Stimulated activated CD8-positive, alpha-beta memory T cell treated with anti-CD3 and anti-CD28 coated beads, Interleukin-4, amount 100 ng/mL, for 1 hour (primary cell): ENCODE measurements at regions not wholly inside any gene's neighbourhood (a gene's known extent, or its start where the extent isn't known, plus 50 kb on each side); places are given as distances from the start of the nearest gene placed in this dataset.

Source experiments
- DNase-seq, 2 donors: peaks; one replicate each; pipeline ENCODE4 v3.0.0-alpha.2; 2020; ENCODE audit warnings: low read depth in 2 of 2, low spot score in 1 of 2

DNA sequence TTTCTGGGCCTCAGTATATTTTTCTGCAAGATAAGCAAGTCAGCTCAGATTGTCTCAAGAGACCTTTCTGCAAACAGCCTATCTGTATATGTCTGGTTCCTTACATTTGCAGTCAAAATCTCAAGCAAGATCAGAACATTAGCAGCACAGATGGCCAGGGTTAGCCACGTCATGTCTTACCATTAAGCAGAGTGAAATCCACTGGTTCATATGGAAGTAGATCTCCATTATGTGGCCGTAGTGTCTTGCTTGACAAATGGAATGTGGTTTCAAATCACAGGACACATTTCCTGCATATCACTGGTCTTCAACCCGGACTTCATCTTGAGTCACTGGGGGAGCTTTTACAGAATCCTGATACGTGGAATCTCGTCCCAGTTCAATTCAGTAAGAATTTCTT, 500.2 kb downstream of the FBXO15 start:
- no peak for DNase-seq

DNA sequence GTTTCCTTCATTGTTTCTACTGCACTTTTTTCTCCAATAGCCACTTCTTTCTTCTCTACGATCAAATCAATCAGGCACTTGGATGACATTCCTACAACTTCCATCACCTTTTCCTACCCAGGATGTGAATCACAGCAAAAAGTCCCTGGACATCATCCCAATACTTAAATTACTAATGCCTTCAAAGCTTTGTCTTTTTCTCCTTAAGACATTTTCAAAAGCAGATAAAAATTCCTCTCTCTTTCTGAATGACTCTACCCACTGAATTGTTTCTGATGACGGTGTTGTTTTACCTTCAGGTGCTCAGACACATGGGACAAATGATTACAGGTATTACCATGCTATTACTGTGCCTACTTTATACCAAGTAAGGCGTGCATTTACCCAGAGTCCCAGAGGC, 500.9 kb downstream of the FBXO15 start:
- no peak for DNase-seq

DNA sequence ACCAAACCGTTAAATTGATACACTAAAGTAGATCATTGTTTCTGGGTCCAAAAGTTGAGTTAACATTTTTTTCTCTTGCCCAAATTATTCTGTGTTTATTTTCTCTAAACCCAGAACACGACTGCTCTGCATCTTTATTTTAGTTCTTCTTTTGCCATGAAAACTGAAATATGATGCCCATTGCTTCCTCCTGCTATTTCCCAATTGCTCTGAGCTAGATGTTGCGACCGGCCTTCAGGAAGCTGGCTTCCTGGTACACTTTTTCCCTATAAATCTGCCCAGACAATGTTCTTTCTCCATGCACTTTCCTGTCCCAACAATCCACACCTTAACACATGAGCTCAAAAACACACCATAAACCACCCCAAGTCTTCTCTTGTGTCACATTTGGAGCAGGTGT, 501.4 kb downstream of the FBXO15 start:
- no peak for DNase-seq

DNA sequence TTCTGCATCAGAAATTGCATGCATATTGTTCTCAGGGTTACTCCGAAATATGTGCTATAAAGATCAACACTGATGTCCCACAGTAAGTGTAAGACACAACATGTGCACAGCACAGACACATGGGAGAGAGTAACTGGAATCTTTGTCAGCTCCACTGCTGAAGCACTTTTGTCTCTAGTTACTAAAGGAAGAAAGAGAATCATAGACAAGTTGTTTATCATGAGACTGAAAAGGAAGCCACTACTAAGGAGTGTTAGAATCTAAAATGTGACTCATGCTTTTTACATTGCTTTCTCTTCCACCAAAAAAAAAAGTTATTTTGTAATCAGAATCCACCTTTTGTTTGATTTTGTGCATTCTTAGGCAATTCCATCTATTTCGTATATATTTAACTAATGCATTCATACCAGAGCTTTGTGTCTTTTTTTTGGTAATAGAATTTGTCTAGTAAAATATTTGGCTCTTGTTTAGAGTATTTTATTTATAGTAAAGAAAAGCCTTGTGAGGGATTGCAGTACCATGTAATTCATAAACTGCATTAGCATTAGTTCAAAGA, 502.4 kb downstream of the FBXO15 start:
- no peak for DNase-seq

DNA sequence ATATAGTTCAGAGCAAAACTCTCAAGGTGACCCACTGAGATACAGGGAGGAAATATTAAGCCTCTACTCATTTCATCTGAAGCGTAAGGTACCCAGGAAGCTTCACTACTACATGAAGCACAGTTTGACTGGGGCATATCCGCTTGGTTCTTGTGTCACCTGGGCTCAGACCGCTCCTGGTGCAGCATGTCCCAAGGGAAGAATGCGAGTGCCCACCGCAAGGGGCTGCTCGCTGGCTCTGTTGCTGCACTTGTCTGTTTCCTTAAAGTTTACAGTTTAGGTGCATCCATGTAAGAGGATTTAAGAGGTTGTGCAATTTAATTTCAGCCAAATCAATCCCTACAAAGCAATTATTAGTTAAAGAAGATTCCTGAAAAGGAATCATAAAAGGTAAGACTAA, 507.8 kb downstream of the FBXO15 start:
- no peak for DNase-seq

DNA sequence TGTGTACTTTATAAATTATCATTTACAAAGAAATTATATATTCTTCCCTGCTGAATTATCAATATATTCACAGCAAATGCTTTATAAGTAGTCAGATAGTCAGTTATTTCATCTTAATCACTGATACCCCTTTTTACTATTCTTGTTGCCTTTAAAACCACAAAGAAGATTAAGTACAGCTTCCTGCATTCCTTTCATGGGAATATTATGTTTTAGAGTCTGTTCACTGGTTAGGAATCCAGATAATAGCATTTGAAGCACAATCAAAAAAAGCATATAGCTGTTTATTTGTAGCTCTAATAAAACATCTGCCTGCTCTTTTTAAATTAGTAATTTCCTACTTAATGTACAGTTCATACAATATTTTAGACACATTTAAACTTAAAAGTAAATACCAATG, 508.9 kb downstream of the FBXO15 start:
- DNase-seq, result no peak

DNA sequence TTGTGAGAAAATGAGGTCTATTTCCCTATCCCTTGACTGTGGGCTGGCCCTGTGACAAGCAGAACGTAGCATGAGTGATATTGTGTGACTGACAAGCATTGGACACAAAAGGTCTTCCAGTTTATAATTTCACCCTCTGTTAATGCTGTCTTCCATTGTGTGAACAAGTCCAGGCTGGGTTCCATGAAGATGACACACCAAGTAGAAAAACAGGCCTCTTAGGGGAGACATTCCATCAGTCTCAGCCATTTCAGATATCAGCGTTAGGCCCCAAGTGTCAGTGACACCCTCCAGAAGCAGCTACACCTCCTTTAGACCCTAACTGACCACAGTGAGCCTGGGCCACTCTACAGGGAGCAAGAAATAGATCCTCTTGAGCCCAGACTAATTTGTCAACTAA, 511.3 kb downstream of the FBXO15 start:
- no peak for DNase-seq

DNA sequence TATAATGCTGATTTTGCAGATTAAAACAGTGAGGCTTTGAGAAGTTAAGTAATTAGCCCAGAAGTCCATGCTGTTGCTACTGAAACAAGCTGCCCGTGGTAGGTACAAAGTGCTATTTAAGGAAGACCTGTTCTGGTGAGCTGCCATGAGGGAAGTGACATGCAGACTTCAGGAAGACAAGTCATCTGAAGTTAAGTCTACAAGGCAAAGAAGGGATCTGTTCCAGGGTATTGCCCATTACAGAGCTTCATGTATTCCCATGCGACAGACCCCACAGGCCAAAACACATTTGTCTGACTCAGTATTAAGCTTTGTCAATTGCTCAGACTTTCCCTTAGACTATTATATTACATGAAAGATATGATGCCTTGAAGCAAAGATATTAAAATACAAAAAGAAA, 520.8 kb downstream of the FBXO15 start:
- no peak for DNase-seq

DNA sequence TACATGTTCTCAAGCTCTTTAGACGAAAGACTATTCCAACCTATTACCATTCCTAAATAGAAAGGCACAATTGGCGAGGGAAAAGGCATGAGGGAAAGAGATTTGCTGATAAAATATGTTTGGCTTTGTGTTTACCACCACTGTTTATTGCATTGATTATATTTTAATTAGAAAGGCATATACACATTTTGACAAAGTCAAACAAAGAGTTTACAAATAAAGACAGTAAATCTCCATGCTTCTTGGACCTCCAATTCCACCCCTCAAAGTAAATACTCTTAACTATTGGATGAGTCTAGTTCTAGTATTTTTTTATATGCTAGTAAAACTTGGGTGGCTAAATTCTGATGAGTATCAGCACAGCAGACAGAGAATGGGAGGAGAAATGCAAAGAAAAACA, 521.4 kb downstream of the FBXO15 start:
- no peak for DNase-seq

DNA sequence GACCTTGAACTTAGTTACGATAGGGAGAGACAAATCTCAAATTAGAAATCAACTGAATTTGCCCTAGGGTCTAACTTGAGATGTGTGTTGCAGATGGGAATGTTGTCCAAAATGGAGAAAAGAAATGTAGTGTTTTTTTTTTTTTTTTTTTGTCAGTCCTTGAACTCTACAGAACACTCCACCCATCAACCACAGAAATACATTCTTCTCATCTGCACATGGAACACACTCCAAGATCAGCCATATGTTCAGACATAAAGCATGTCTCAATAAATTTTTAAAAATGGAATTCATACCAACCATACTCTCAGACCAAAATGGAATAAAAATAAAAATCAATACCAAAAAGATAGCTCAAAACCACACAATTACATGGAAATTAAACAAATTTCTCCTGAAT, 526.5 kb downstream of the FBXO15 start:
- DNase-seq, result no peak

DNA sequence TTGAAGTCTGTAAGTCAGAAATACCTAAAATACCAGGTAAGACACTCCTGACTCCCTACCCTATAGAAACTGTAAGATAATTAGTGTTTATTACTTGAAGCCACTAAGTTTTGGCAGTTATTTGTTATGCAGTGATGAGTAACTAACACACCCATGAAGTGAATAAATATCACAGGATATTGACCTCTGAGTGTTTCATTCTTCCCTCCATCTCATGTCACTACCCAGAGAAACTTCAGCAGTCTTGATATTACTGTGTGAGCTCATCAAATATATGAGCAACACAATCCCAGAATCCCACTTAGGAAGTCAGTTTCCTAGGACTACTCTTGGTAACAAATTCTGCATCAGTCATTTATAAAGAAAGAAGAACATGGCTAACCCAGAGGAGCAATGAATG, 529.7 kb downstream of the FBXO15 start:
- DNase-seq, result no peak

DNA sequence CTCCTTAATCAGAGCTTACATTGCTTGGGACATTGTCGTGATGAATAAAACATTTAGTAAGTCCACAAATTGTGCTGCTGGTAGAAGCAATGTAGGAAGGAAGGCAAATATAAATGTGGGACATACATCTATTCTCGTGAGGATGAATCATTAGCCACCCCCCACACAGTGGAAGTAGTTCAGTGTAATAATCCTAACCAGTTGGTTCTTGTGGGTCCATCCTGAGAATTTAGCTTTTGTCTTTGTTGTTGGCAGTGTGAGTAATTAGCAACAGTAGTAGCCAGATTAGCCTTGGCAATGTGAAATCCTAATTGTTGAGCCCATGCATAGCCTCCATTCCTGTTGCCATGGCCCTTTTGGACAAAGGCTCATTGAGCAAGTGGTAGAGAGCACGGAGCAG, 532.1 kb downstream of the FBXO15 start:
- no peak for DNase-seq

DNA sequence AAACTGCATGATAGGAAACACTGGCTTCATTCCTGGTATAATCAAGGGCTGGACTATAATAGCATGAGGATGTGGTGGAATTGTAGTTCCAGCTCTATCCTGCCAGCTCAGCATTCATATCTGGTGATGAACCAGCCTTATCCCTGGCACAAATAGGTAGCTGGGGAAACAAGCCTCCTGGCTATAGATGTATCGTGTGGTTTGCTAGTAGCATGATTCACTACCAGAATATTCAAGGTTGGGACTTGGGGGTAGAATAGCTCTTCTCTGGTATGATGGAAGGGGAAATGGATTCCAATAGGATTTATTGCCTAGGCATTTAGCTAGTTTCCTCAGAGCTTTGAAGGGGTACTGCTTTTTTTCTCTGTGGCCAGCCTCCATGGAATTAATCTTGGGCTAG, 532.8 kb downstream of the FBXO15 start:
- no peak for DNase-seq

DNA sequence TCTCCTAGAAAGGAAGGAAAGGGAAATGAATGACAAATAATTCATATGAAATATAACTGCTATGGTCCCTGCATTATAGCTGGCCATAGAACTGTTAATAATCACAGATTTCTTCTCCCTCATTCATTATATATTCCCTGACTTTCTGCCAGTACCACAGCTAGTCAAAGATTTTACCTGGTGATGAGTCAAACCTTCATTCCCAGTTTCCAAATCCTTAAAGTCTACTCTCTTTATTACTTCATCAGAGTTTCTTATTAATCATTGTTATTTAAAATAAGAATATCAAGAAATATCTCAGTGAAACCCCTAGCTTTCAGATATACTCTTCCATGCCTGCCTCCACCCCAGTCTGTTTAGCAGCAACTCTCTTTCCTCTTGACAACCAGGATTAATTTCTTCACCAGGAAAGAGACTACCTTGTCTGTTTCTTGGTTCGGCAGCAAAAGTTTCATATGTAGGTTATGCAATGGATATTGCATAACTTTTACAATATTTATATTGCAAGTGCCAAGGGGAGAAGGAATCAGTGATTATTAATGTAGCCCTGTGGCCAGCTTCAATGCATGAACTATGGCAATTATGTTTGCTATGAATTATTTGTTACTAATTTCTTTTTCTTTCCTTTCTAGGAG, 533.8 kb downstream of the FBXO15 start:
- DNase-seq, result no peak

DNA sequence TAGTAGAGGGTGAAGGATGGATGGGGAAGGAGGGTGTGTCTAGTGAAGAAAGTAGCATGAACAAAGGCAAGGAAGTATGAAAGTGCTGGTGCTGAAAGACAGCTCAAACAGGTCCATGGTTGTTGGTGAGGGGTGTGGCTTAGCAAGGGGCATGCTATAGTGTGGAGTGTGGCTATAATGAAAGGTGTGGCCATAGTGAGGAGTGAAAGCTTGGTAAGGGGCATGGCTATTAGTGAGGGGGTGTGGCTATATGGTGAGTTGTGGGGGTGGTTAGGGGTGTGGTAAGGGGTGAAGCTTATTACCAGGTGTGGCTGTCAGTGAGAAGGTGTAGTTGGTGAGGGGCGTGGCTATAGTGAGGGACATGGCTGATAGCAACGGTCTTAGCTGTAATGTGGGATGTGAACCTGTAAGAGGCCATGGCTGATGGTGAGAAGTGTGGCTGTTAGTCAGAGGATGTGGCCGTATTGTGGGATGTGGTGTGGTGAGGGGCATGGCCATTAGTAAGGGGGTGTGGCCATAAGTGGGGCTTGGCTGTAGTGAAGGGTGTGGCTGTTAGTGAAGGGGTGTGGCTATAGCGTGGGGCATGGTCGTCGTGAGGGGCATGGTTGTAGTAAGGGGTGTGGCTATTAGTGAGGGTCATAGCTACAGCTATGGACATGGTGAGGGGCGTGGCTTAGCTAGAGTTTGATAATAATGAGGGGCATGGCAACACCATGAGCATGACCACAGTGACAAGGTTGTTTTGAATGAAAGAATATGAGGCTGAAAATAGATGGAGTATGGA, 549.6 kb downstream of the FBXO15 start:
- DNase-seq, result no peak

DNA sequence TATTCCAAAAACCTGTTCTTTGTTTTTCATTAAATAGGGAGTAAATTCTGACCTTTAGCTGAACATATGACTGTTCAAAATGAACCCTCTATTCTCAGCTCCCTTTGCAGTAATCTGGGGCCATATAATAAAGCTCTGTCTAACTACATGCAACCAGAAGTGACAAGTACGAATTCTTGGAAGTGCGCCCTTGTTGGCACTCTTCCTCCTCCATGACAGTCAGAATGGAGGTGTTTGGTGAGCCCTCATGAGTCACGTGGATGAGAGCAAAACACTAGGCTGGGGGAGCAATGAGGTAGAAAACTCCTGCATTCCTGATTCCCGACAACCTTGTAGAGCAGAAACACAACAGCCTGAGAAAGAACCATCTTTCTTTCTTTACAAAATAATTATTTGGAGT, 552.9 kb downstream of the FBXO15 start:
- no peak for DNase-seq

DNA sequence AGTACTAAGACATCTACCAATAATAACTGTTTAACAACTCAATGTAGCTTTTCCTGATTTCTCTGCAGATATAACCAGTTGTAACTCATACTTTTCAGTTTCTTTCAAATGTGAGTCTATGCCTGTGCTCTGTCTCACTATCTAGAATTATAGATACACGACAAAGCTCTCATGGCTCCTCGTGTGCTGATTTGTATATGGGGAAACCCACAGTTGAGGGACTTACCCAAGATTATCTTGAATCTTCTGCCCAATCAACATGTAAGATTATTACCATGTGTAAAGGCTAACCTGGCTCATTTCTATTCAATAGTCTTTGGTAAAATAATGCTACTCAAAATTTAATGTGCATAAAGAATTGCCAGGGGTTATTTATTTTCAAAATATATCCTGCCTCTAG, 554.4 kb downstream of the FBXO15 start:
- no peak for DNase-seq

DNA sequence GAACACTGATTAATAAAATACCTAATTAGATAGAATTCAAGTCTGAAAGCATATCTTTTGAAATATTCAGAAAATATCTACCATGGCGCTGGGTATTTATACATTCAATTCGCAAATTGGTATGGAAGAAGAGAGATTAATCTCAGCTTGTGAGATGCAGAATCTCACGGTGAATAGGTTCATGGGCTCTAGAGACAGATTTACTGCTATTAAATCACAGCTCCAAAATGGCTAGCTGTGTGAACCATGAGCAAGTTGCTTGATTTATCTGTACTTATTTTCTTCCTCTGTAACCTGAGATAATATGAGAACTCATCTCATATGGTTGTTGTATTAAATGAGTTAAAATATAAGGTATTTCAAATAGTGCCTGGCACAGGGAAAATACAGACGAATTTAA, 556.7 kb downstream of the FBXO15 start:
- no peak for DNase-seq

DNA sequence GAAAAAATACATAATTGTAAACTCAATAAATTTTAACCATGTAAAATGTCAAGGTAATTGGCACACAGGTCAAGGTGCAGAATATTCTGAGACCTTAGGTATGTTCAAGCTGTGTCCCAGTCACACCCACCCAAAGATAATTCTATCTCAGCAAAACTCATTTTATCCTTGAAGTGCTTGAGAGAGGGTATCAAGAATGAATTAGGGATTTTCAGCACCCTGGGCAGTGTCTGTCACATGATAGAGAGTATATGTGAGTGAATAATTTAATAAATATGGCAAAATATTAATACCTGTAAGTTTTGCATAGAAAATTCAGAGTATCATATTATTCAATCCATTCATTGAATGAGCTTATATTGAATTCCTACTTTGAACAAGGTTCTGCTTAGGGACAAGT, 567.9 kb downstream of the FBXO15 start:
- DNase-seq, result no peak

DNA sequence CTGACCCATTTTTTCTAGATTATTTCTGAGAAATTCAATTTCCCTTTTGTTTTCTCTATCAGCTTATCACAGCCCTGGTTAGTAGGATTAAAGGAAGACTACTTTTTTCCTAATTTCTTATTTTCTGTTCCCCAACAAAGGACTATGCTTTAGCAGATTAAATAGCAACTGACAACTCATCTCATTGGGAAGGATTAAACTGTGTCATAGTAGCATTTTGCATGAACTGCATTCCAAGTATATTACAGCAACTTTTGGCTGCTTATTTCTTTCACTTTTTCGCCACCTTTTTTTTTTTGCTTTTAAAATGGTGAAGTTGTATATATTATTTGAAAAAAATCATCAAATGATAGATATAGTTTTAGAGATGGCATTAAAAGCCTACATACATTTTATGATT, 570.3 kb downstream of the FBXO15 start:
- DNase-seq, result no peak

DNA sequence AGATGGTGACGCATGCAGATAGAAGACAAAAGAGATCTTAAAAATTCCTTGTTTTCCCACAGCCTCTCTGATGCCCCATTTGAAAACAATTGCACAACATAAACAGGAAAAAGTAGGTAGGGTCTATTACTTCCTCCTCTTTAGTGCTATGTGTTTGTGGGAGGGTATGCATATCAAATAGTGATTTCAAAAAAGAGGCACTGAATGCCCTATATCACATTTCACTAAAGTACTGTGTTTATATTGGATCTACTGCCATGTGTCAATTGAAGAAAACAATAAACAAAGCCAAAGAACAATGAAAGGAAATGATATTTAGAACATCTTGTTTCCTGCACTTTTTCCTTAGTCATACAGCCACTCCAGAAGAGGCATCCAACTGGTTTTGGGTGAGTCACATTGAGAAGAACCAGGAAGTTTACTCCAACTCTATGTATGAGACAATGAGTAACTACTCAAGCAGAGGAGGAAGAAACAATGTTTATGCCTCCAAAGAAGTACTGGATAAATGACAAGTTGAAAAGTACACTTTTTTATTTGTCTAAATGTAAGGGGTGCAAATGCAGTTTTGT, 583.6 kb downstream of the FBXO15 start:
- DNase-seq, result no peak

DNA sequence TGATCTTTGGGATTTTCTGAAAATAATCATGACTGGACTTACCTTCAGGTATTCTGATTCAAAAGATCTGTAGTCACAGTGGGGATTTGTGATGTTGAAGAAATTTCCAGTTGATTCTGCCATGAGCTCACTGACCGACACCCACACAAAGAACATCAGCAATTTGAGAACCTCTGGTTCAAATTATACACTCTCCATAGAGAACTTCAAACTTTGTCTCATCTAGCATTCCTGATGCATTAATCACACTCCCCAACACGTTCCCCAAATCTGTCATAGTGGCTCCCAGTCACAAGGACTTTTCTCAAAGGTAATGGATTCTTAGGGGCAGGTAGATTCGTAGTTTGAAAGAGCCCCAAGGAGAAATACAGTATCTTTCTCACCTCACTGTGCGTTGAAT, 584.3 kb downstream of the FBXO15 start:
- no peak for DNase-seq
